ENCODE measurements at regions not wholly inside any gene's neighbourhood (a gene's known extent, or its start where the extent isn't known, plus 50 kb on each side); places are given as distances from the start of the nearest gene placed in this dataset.
"Not testable (repeated sequence)": the region's sequence is repeated elsewhere in the genome, so short reads cannot be mapped to it uniquely, and the experiment has no call there.

DNA sequence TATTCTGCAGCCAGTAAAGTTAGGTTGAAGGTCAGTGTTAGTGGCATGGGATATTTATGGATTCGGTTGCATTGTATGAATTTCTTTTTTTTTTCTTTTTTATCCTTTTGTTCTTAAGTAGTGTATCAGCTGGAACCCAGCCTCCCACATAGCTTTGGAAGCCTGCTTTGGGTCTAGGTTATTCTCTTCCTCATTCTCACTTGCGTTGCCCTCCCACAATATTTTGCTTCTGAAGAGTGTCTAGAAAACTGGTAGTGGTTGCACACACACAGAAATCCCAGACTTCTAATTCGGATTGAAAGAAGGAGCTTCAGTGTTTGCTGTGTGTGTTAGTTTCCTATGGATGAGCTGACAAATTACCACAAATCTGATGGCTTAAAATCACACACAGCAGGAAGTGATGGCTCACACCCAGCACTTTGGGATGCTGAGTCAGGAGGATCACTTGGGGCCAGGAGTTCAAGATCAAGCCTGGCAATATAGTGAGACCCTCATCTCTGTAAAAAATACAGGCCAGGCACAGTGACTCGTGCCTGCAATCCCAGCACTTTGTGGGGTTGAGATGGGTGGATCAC lies 104.8 kb downstream of the ARL4C start:
- no peaks in the 10 kb centered on the region for H3K36me3 ChIP-seq (ENCODE audit: low read depth)
- TF ChIP-seq, protein P1, sequence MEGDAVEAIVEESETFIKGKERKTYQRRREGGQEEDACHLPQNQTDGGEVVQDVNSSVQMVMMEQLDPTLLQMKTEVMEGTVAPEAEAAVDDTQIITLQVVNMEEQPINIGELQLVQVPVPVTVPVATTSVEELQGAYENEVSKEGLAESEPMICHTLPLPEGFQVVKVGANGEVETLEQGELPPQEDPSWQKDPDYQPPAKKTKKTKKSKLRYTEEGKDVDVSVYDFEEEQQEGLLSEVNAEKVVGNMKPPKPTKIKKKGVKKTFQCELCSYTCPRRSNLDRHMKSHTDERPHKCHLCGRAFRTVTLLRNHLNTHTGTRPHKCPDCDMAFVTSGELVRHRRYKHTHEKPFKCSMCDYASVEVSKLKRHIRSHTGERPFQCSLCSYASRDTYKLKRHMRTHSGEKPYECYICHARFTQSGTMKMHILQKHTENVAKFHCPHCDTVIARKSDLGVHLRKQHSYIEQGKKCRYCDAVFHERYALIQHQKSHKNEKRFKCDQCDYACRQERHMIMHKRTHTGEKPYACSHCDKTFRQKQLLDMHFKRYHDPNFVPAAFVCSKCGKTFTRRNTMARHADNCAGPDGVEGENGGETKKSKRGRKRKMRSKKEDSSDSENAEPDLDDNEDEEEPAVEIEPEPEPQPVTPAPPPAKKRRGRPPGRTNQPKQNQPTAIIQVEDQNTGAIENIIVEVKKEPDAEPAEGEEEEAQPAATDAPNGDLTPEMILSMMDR (IDR thresholded peaks at IDR 0.05): no peak
- no peak overlapping the region for H3K4me3 ChIP-seq
- ATAC-seq: no peak
- intact Hi-C loops (cut with DNase I, micrococcal nuclease): no loop called here
- no peaks in the 10 kb centered on the region for H3K4me1 ChIP-seq (ENCODE audit: low read depth)
- no peak for DNase-seq
- H3K9me3 ChIP-seq: no peaks in the 10 kb centered on the region

DNA sequence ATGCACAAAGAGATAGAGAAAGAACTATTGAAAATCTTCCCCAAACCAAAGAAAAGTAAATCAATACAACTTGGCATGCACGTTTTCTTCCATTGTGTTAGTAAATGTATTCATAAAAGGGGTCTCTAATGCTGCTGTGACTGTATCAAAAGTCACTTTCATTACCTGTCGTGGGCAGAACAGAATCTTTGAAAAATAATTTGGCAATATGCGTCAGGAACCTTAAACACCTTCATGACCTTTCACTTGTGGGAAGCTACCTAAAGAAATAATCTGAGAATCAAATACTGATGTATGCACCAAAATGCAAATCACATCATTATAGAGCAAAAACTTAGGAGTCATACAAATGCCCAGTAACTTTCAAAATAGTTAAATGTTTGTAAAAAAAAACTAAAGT lies 105.3 kb downstream of the ARL4C start:
- TF ChIP-seq, protein P1 (IDR thresholded peaks at IDR 0.05): no peak
- ATAC-seq: no peak
- H3K4me1 ChIP-seq (ENCODE audit: low read depth): no peaks in the 10 kb centered on the region
- H3K9me3 ChIP-seq: no peaks in the 10 kb centered on the region
- intact Hi-C loops (cut with DNase I, micrococcal nuclease): no loop called here
- H3K4me3 ChIP-seq: no peak overlapping the region
- no peak for DNase-seq
- no peaks in the 10 kb centered on the region for H3K36me3 ChIP-seq (ENCODE audit: low read depth)

GRCh38 chr2:234389661-234390060 lies 107.2 kb downstream of the ARL4C start:
- H3K4me3 ChIP-seq; H3K9me3 ChIP-seq; intact Hi-C loops (cut with DNase I, micrococcal nuclease); DNase-seq; H3K4me1 ChIP-seq (ENCODE audit: low read depth); ATAC-seq; H3K36me3 ChIP-seq (ENCODE audit: low read depth): not testable (repeated sequence)

- DNase-seq (no peak), ATAC-seq (no peak)
- Histone ChIP-seq H3K4me1 (ENCODE audit: low read depth) (no peaks in the 10 kb centered on the region), H3K9me3 (no peaks in the 10 kb centered on the region), H3K4me3 (no peak overlapping the region), H3K36me3 (ENCODE audit: low read depth) (no peaks in the 10 kb centered on the region)
- intact Hi-C loops (cut with DNase I, micrococcal nuclease): no loop called here
- TF ChIP-seq, protein P1 (IDR thresholded peaks at IDR 0.05): no peak
Observed at GRCh38 chr2:234388591-234388990, 108.3 kb downstream of the ARL4C start.

GRCh38 chr2:234386971-234387370 lies 109.9 kb downstream of the ARL4C start:
- Histone ChIP-seq H3K9me3 (no peaks in the 10 kb centered on the region), H3K36me3 (ENCODE audit: low read depth) (no peaks in the 10 kb centered on the region), H3K4me1 (ENCODE audit: low read depth) (no peaks in the 10 kb centered on the region), H3K4me3 (no peak overlapping the region)
- no peak for DNase-seq
- TF ChIP-seq, protein P1 (IDR thresholded peaks at IDR 0.05): no peak
- intact Hi-C loops (cut with DNase I, micrococcal nuclease): no loop called here
- ATAC-seq: no peak

DNA sequence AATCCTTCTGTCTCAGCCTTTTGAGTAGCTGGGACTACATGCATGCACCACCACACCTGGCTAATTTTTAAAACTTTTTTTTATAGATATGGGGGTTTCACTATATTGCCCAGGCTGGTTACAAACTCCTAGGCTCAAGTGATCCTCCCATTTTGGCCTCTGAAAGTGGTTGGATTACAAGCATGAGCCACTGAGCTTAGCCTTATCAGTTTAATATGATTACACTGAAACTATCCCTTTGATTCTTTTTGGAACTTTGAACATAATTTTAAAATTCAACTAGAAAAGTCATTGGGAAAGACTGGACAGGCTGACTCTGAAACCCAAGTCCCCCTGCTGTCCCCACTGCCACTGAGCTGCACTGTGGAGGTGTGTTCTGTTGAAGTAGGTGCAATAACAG lies 114.8 kb downstream of the ARL4C start:
- TF ChIP-seq, protein P1 (IDR thresholded peaks at IDR 0.05): no peak
- intact Hi-C loops (cut with DNase I, micrococcal nuclease): no loop called here
- H3K36me3 ChIP-seq (ENCODE audit: low read depth): no peaks in the 10 kb centered on the region
- H3K9me3 ChIP-seq: no peaks in the 10 kb centered on the region
- no peak for ATAC-seq
- no peak for DNase-seq
- no peaks in the 10 kb centered on the region for H3K4me1 ChIP-seq (ENCODE audit: low read depth)
- H3K4me3 ChIP-seq: no peak overlapping the region

DNA sequence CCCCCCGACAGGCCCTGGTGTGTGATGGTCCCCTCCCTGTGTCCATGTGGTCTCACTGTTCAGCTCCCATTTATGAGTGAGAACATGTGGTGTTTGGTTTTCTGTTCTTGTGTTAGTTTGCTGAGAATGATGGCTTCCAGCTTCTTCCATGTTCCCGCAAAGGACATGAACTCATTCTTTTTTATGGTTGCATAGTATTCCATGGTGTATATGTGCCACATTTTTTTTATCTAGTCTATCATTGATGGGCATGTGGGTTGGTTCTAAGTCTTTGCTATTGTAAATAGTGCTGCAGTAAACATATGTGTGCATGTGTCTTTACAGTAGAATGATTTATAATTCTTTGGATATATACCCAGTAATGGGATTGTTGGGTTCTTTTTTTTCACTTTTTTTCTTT lies 117.9 kb downstream of the ARL4C start:
- H3K4me1 ChIP-seq (ENCODE audit: low read depth); H3K4me3 ChIP-seq; intact Hi-C loops (cut with DNase I, micrococcal nuclease); H3K36me3 ChIP-seq (ENCODE audit: low read depth); DNase-seq; H3K9me3 ChIP-seq; ATAC-seq: not testable (repeated sequence)
